IMR-90 (cell line): ENCODE measurements at regions not wholly inside any gene's neighbourhood (a gene's known extent, or its start where the extent isn't known, plus 50 kb on each side); places are given as distances from the start of the nearest gene placed in this dataset.

Experiments used
- ATAC-seq: fragments of 200-7000 bp; cut with Tn5 transposase; 2 replicates; pipeline ENCODE4 v1.9.1; 2020; ENCODE audit warnings: low read depth, mild to moderate bottlenecking, moderate library complexity
- BruUV-seq: library from RNA; stranded (reverse); fragments of 400-500 nt; replicated peaks from 2 replicates; lab custom pipeline; 2021; lab: Mats Ljungman, UMichigan
- CTCF ChIA-PET: fragments of 300-600 bp; formaldehyde crosslinking; extraction: SDS; loops from one replicate; lab custom pipeline; 2021; ENCODE audit warnings: antibody characterized with exemption; lab: Yijun Ruan, JAX
- POLR2A ChIA-PET: fragments of 300-600 bp; sonication (Branson Sonifier 250); formaldehyde crosslinking; loops from one replicate; lab custom pipeline; 2022; ENCODE audit warnings: antibody characterized with exemption; ENCODE audit not compliant: unreplicated experiment; lab: Charles Lee
- DNase-seq: peaks from one replicate; pipeline ENCODE4 v3.0.0; 2013
- H2AFZ ChIP-seq: replicated peaks from 2 replicates; pipeline ENCODE3; 2013; ENCODE audit warnings: low read length, mild to moderate bottlenecking; ENCODE audit not compliant: poor library complexity
- H2AK5ac ChIP-seq: 2 replicates; pipeline ENCODE4 v1.6.1; 2013; ENCODE audit warnings: low read depth, low read length, inconsistent platforms
- H2AK9ac ChIP-seq: replicated peaks from 2 replicates; pipeline ENCODE3; 2013; ENCODE audit warnings: mild to moderate bottlenecking, low read depth, low read length, moderate library complexity; ENCODE audit not compliant: poor library complexity
- H2BK120ac ChIP-seq: 2 replicates; pipeline ENCODE4 v1.6.1; 2013; ENCODE audit warnings: low read depth, low read length, inconsistent platforms
- H2BK15ac ChIP-seq: 3 replicates; pipeline ENCODE4 v1.6.1; 2013; ENCODE audit warnings: low read depth, low read length, inconsistent platforms
- H2BK20ac ChIP-seq: 2 replicates; pipeline ENCODE4 v1.6.1; 2013; ENCODE audit warnings: low read depth, mild to moderate bottlenecking, inconsistent platforms, low read length, moderate library complexity
- H2BK5ac ChIP-seq: 2 replicates; pipeline ENCODE4 v1.6.1; 2013; ENCODE audit warnings: mild to moderate bottlenecking, low read depth, low read length, inconsistent platforms; ENCODE audit not compliant: poor library complexity, severe bottlenecking
- H3K14ac ChIP-seq: replicated peaks from 2 replicates; pipeline ENCODE4 v1.6.1; 2013; ENCODE audit warnings: low read depth, low read length, inconsistent platforms
- H3K18ac ChIP-seq: 2 replicates; pipeline ENCODE4 v1.6.1; 2013; ENCODE audit warnings: low read depth, low read length, control low read depth
- H3K23ac ChIP-seq: 2 replicates; pipeline ENCODE4 v1.6.1; 2013; ENCODE audit warnings: low read depth, low read length, inconsistent platforms
- H3K27ac ChIP-seq: 2 replicates; pipeline ENCODE4 v1.5.1; 2013; ENCODE audit warnings: mild to moderate bottlenecking, control low read depth, low read length; ENCODE audit not compliant: insufficient read depth
- H3K27me3 ChIP-seq: 2 replicates; pipeline ENCODE4 v1.6.1; 2013; ENCODE audit warnings: low read length; ENCODE audit not compliant: control insufficient read depth, insufficient read depth
- H3K36me3 ChIP-seq: 2 replicates; pipeline ENCODE4 v1.6.1; 2013; ENCODE audit warnings: low read length, mixed read lengths; ENCODE audit not compliant: control insufficient read depth, insufficient read depth
- H3K4ac ChIP-seq: 2 replicates; pipeline ENCODE4 v1.6.1; 2013; ENCODE audit warnings: low read depth, low read length, inconsistent platforms
- H3K4me1 ChIP-seq: 2 replicates; pipeline ENCODE4 v1.6.1; 2013; ENCODE audit warnings: low read length, mixed read lengths; ENCODE audit not compliant: control insufficient read depth, insufficient read depth
- H3K4me2 ChIP-seq: 2 replicates; pipeline ENCODE4 v1.6.1; 2013; ENCODE audit warnings: low read depth, mild to moderate bottlenecking, control low read depth, low read length, moderate library complexity
- H3K4me3 ChIP-seq: 2 replicates; pipeline ENCODE4 v1.5.1; 2013; ENCODE audit warnings: low read depth, mild to moderate bottlenecking, control low read depth, low read length, moderate library complexity; ENCODE audit not compliant: insufficient read depth
- H3K56ac ChIP-seq: 2 replicates; pipeline ENCODE4 v1.6.1; 2013; ENCODE audit warnings: low read length, inconsistent platforms; ENCODE audit not compliant: insufficient read depth; ENCODE audit errors: extremely low read depth
- H3K79me1 ChIP-seq, 2 experiments: 2 replicates each; pipeline ENCODE4 v1.6.1; 2013; ENCODE audit warnings: low read length in 2 of 2, inconsistent platforms in 1 of 2, low read depth in 1 of 2
- H3K9ac ChIP-seq: 2 replicates; pipeline ENCODE4 v1.6.1; 2013; ENCODE audit warnings: low read depth, low read length, control low read depth
- H3K9me1 ChIP-seq: 2 replicates; pipeline ENCODE4 v1.6.1; 2013; ENCODE audit warnings: low read length, inconsistent platforms; ENCODE audit not compliant: insufficient read depth
- H3K9me3 ChIP-seq: 2 replicates; pipeline ENCODE4 v1.6.1; 2013; ENCODE audit warnings: low read length; ENCODE audit not compliant: control insufficient read depth, insufficient read depth
- H4K20me1 ChIP-seq: 2 replicates; pipeline ENCODE4 v1.6.1; 2013; ENCODE audit warnings: low read length, inconsistent platforms; ENCODE audit not compliant: insufficient read depth
- H4K5ac ChIP-seq: 2 replicates; pipeline ENCODE4 v1.6.1; 2013; ENCODE audit warnings: mild to moderate bottlenecking, low read depth, low read length, control low read depth
- H4K8ac ChIP-seq, 2 experiments: 2 replicates each; pipeline ENCODE4 v1.6.1; 2013; ENCODE audit warnings: low read depth in 2 of 2, low read length in 2 of 2, control low read depth in 1 of 2, inconsistent platforms in 1 of 2
- H4K91ac ChIP-seq: 2 replicates; pipeline ENCODE4 v1.6.1; 2013; ENCODE audit warnings: low read depth, low read length, inconsistent platforms; ENCODE audit not compliant: insufficient read depth
- BHLHE40 ChIP-seq: fragments of 150-350 bp; IDR thresholded peaks from 2 replicates; pipeline ENCODE4 v1.6.1; 2016; ENCODE audit warnings: mild to moderate bottlenecking, low read depth, low read length
- CHD1 ChIP-seq: IDR thresholded peaks from 2 replicates; pipeline ENCODE4 v1.6.1; 2012; ENCODE audit warnings: low read depth, low read length, improper control_type of control experiment
- FOS ChIP-seq: fragments of 150-350 bp; IDR thresholded peaks from 2 replicates; pipeline ENCODE4 v1.6.1; 2016; ENCODE audit warnings: low read depth, low read length
- MAFK ChIP-seq: IDR thresholded peaks from 2 replicates; pipeline ENCODE4 v1.6.1; 2012; ENCODE audit warnings: low read depth, low read length, improper control_type of control experiment
- MAZ ChIP-seq: IDR thresholded peaks from 2 replicates; pipeline ENCODE4 v1.6.1; 2012; ENCODE audit warnings: low read depth, mild to moderate bottlenecking, low read length, improper control_type of control experiment, moderate library complexity, borderline replicate concordance
- MXI1 ChIP-seq: IDR thresholded peaks from 2 replicates; pipeline ENCODE4 v1.6.1; 2012; ENCODE audit warnings: low read depth, mild to moderate bottlenecking, low read length, moderate library complexity, borderline replicate concordance
- NFE2L2 ChIP-seq: fragments of 150-350 bp; IDR thresholded peaks from 2 replicates; pipeline ENCODE4 v1.6.1; 2016; ENCODE audit warnings: low read depth, mild to moderate bottlenecking, low read length
- POLR2A ChIP-seq: IDR thresholded peaks from 2 replicates; pipeline ENCODE4 v1.6.1; 2012; ENCODE audit warnings: mild to moderate bottlenecking, low read depth, low read length
- RCOR1 ChIP-seq: IDR thresholded peaks from 2 replicates; pipeline ENCODE4 v1.6.1; 2012; ENCODE audit warnings: mild to moderate bottlenecking, low read length, improper control_type of control experiment; ENCODE audit not compliant: insufficient replicate concordance
- RFX5 ChIP-seq: IDR thresholded peaks from 2 replicates; pipeline ENCODE4 v1.8.0; 2012; ENCODE audit warnings: low read depth, mild to moderate bottlenecking, low read length, moderate library complexity
- SMC3 ChIP-seq: fragments of 150-350 bp; IDR thresholded peaks from 2 replicates; pipeline ENCODE4 v1.6.1; 2016; ENCODE audit warnings: low read depth, mild to moderate bottlenecking, antibody characterized with exemption, low read length, moderate library complexity
- WGBS, 2 experiments: methylation state at CpG; one replicate each; pipeline versions ENCODE4 v1.1.5 to v1.1.7; 2013; ENCODE audit warnings: missing lambda C conversion rate in 2 of 2; ENCODE audit not compliant: insufficient read length in 1 of 2; ENCODE audit errors: extremely low coverage in 2 of 2; 5-methylcytosine and 5-hydroxymethylcytosine counted together
- dilution Hi-C: fragments of 300-500 bp; cut with HindIII; formaldehyde crosslinking; loops from one replicate; pipeline ENCODE4 v1.14.3; 2018; ENCODE audit warnings: low sequenced_read_pairs; ENCODE audit not compliant: unreplicated experiment
- in situ Hi-C: fragments of 300-500 bp; cut with MboI; formaldehyde crosslinking; loops from 3 replicates; pipeline ENCODE4 v1.14.3; 2019; ENCODE audit warnings: low sequenced_read_pairs, inconsistent platforms, mixed read lengths
- intact Hi-C: fragments of 100-400 bp; cut with micrococcal nuclease; formaldehyde crosslinking; loops from 2 replicates; pipeline ENCODE4 v1.10.0; 2022
- TF ChIP-seq, protein P1 (sequence below): fragments of 150-350 bp; IDR thresholded peaks from 2 replicates; pipeline ENCODE4 v1.6.1; 2016; ENCODE audit warnings: low read depth, mild to moderate bottlenecking, low read length, moderate library complexity, borderline replicate concordance
- TF ChIP-seq, protein P2 (sequence below): fragments of 150-350 bp; IDR thresholded peaks from 2 replicates; pipeline ENCODE4 v1.6.1; 2017; ENCODE audit warnings: mild to moderate bottlenecking, antibody characterized with exemption, low read length, low read depth

DNA sequence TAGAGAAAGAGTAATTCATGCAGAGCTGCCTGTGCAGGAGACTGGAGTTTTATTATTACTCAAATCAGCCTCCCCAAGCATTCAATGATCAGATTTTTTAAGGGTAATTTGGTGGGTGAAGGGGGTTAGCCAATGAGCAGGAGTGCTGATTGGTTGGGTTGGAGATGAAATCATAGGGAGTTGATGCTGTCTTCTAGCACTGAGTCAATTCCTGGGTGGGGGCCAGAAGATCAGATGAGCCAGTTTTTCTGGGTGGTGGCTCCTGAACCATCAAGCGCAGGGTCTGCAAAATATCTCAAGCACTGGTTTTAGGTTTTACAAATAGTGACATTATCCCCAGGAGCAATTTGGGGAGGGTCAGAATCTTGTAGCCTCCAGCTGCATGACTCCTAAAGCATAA lies 312.8 kb upstream of the THSD7B start:
- no peak for DNase-seq
- in situ Hi-C loops = no loop called here
- H3K56ac ChIP-seq = no peak overlapping the region

More for the DNA sequence above, 312.8 kb upstream of the THSD7B start:
- no peak overlapping the region for H3K18ac ChIP-seq
- no peak overlapping the region for H2AFZ ChIP-seq
- no peaks in the 10 kb centered on the region for H4K20me1 ChIP-seq
- 50% methylated on average over 1 of the region's 1 CpG; no CpG with 5 or more reads in 1 of the 2 experiments for WGBS, 2 experiments
- H2BK15ac ChIP-seq = no peak overlapping the region
- no peaks in the 10 kb centered on the region for H3K9me1 ChIP-seq
- H2BK120ac ChIP-seq = no peak overlapping the region
- H3K9me3 ChIP-seq = peaks cover 5% of the 10 kb centered on the region; the same call in 1 of the 2 replicates
- TF ChIP-seq BHLHE40 = no peak
- no peak for TF ChIP-seq RFX5
- TF ChIP-seq RCOR1 = no peak
- no peak for TF ChIP-seq SMC3
- TF ChIP-seq, protein P1, sequence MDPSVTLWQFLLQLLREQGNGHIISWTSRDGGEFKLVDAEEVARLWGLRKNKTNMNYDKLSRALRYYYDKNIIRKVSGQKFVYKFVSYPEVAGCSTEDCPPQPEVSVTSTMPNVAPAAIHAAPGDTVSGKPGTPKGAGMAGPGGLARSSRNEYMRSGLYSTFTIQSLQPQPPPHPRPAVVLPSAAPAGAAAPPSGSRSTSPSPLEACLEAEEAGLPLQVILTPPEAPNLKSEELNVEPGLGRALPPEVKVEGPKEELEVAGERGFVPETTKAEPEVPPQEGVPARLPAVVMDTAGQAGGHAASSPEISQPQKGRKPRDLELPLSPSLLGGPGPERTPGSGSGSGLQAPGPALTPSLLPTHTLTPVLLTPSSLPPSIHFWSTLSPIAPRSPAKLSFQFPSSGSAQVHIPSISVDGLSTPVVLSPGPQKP = no peak
- no peak for TF ChIP-seq MAZ
- TF ChIP-seq MAFK = no peak
- no peak for TF ChIP-seq CHD1
- TF ChIP-seq, protein P2, sequence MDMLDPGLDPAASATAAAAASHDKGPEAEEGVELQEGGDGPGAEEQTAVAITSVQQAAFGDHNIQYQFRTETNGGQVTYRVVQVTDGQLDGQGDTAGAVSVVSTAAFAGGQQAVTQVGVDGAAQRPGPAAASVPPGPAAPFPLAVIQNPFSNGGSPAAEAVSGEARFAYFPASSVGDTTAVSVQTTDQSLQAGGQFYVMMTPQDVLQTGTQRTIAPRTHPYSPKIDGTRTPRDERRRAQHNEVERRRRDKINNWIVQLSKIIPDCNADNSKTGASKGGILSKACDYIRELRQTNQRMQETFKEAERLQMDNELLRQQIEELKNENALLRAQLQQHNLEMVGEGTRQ = no peak
- no peak for TF ChIP-seq POLR2A
- no peak for TF ChIP-seq FOS
- TF ChIP-seq MXI1 = no peak
- no peak for TF ChIP-seq NFE2L2
- no peak overlapping the region for H2BK5ac ChIP-seq
- H4K5ac ChIP-seq = no peak overlapping the region
- H3K9ac ChIP-seq = no peak overlapping the region
- H2AK9ac ChIP-seq = no peak overlapping the region
- no peak overlapping the region for H4K8ac ChIP-seq
- dilution Hi-C loops = no loop called here
- no peak for ATAC-seq
- H2BK20ac ChIP-seq = no peak overlapping the region
- ChIA-PET CTCF (no interaction called here), POLR2A (no interaction called here)
- no peak overlapping the region for H3K4me3 ChIP-seq
- H3K27ac ChIP-seq = no peak overlapping the region
- no peak overlapping the region for H3K14ac ChIP-seq
- no peaks in the 10 kb centered on the region for H3K27me3 ChIP-seq
- H4K91ac ChIP-seq = no peak overlapping the region
- H2AK5ac ChIP-seq = no peak overlapping the region
- no peaks in the 10 kb centered on the region for H3K79me1 ChIP-seq
- no peak overlapping the region for H3K23ac ChIP-seq
- H3K4me2 ChIP-seq = no peak overlapping the region
- BruUV-seq = no TSS peak
- no peaks in the 10 kb centered on the region for H3K36me3 ChIP-seq
- no peaks in the 10 kb centered on the region for H3K4me1 ChIP-seq
- intact Hi-C loops = no loop called here
- H3K4ac ChIP-seq = no peak overlapping the region
